RPMI7951 (cell line): ENCODE measurements at regions not wholly inside any gene's neighbourhood (a gene's known extent, or its start where the extent isn't known, plus 50 kb on each side); places are given as distances from the start of the nearest gene placed in this dataset.

Experiments
- DNase-seq: peaks from one replicate; pipeline ENCODE4 v3.0.0-alpha.2; 2012; ENCODE audit warnings: low read depth

GRCh38 chr7:423312-424260 is 96.1 kb downstream of the PDGFA start:
- no peak for DNase-seq

- DNase-seq, result no peak
Measured at GRCh38 chr7:424301-424935, 95.2 kb downstream of the PDGFA start.

GRCh38 chr7:424961-425793 is 94.5 kb downstream of the PDGFA start:
- no peak for DNase-seq

GRCh38 chr7:425794-426188 is 93.9 kb downstream of the PDGFA start:
- no peak for DNase-seq

- no peak for DNase-seq
Measured at GRCh38 chr7:426510-426909, 93.1 kb downstream of the PDGFA start.

GRCh38 chr7:427506-428103 is 92.0 kb downstream of the PDGFA start:
- DNase-seq, result no peak

- no peak for DNase-seq
Measured at GRCh38 chr7:428387-428786, 91.3 kb downstream of the PDGFA start.

- DNase-seq, result no peak
Measured at GRCh38 chr7:428927-429827, 90.5 kb downstream of the PDGFA start.

GRCh38 chr7:429828-430180 is 89.8 kb downstream of the PDGFA start:
- no peak for DNase-seq

GRCh38 chr7:431041-431440 is 88.6 kb downstream of the PDGFA start:
- no peak for DNase-seq

GRCh38 chr7:431658-432111 is 88.0 kb downstream of the PDGFA start:
- DNase-seq, result peak; percentile 54

GRCh38 chr7:432256-432655 is 87.4 kb downstream of the PDGFA start:
- DNase-seq, result no peak

- no peak for DNase-seq
Measured at GRCh38 chr7:432933-433332, 86.7 kb downstream of the PDGFA start.

- no peak for DNase-seq
Measured at GRCh38 chr7:433558-433957, 86.1 kb downstream of the PDGFA start.

GRCh38 chr7:434891-435629 is 84.6 kb downstream of the PDGFA start:
- no peak for DNase-seq

GRCh38 chr7:435630-436366 is 83.8 kb downstream of the PDGFA start:
- DNase-seq, result no peak

- DNase-seq, result no peak
Measured at GRCh38 chr7:436367-437128, 83.1 kb downstream of the PDGFA start.
